HepG2 (cell line): ENCODE measurements at regions not wholly inside any gene's neighbourhood (a gene's known extent, or its start where the extent isn't known, plus 50 kb on each side); places are given as distances from the start of the nearest gene placed in this dataset.

Experiments used
- ATAC-seq: fragments of 200-7000 bp; cut with Tn5 transposase; 3 replicates; pipeline ENCODE4 v1.9.1; 2020; ENCODE audit warnings: mild to moderate bottlenecking, moderate library complexity
- BruUV-seq: library from RNA; stranded (reverse); fragments of 400-500 nt; replicated peaks from 2 replicates; lab custom pipeline; 2021; lab: Mats Ljungman, UMichigan
- CTCF ChIA-PET: fragments of 300-600 bp; formaldehyde crosslinking; extraction: SDS; loops from one replicate; lab custom pipeline; 2021; ENCODE audit warnings: low total read pairs, inconsistent platforms, low intra/inter-chr PET ratio; lab: Yijun Ruan, JAX
- POLR2A ChIA-PET: fragments of 350-600 bp; sonication (Branson Sonifier 250); formaldehyde crosslinking; loops from one replicate; lab custom pipeline; 2020; ENCODE audit warnings: antibody characterized with exemption, inconsistent platforms; lab: Yijun Ruan, JAX
- DNase-seq: peaks from one replicate; pipeline ENCODE4 v3.0.0-alpha.2; 2015; ENCODE audit warnings: low spot score
- FAIRE-seq: peaks from 3 replicates; lab custom pipeline; 2011; peaks lifted over from hg19 to GRCh38; lab: Jason Lieb, UNC
- H2AFZ ChIP-seq: one replicate; pipeline ENCODE4 v1.6.1; 2011; ENCODE audit warnings: low read length, inconsistent platforms
- H3K27ac ChIP-seq: fragments of 300-600 bp; 3 replicates; pipeline ENCODE4 v1.8.0; 2011; ENCODE audit warnings: mixed run types, mild to moderate bottlenecking, mixed read lengths, low read length, inconsistent platforms; ENCODE audit not compliant: insufficient read depth; ENCODE audit errors: extremely low read length
- H3K27me3 ChIP-seq, 2 experiments: fragments of 200-600 bp in 1 of 2; 2 replicates in 1 of 2; 3 replicates in 1 of 2; pipeline versions ENCODE4 v1.6.0 to v1.8.0; 2011; ENCODE audit warnings: low read length in 2 of 2, mild to moderate bottlenecking in 2 of 2, moderate library complexity in 2 of 2, inconsistent platforms in 1 of 2; ENCODE audit not compliant: insufficient read depth in 2 of 2, control insufficient read depth in 1 of 2
- H3K36me3 ChIP-seq, 2 experiments: fragments of 200-600 bp in 1 of 2; replicated peaks in 1 of 2; 2 replicates in 1 of 2; 3 replicates in 1 of 2; pipeline versions ENCODE4 v1.5.1 to v1.8.0; 2011; ENCODE audit warnings: low read length in 2 of 2, inconsistent platforms in 1 of 2; ENCODE audit not compliant: insufficient read depth in 2 of 2, control insufficient read depth in 1 of 2
- H3K4me1 ChIP-seq: 2 replicates; pipeline ENCODE4 v1.5.1; 2012; ENCODE audit warnings: low read length, inconsistent platforms; ENCODE audit not compliant: insufficient read depth
- H3K4me2 ChIP-seq: 2 replicates; pipeline ENCODE4 v1.6.0; 2011; ENCODE audit warnings: low read depth, low read length, inconsistent platforms
- H3K4me3 ChIP-seq, 3 experiments: fragments of 200-600 bp in 1 of 3; sonication (generic), shearing (Covaris generic) in 1 of 3; replicated peaks in 1 of 3; 2 replicates each; pipeline ENCODE4 v1.5.1; 2011 to 2016; ENCODE audit warnings: low read length in 3 of 3, inconsistent platforms in 2 of 3, low read depth in 2 of 3, mild to moderate bottlenecking in 2 of 3, control low read depth in 1 of 3, mixed read lengths in 1 of 3; ENCODE audit not compliant: insufficient read depth in 1 of 3
- H3K79me2 ChIP-seq: one replicate; pipeline ENCODE4 v1.6.1; 2011; ENCODE audit warnings: low read length, inconsistent platforms; ENCODE audit not compliant: insufficient read depth
- H3K9ac ChIP-seq: 2 replicates; pipeline ENCODE4 v1.6.0; 2011; ENCODE audit warnings: mild to moderate bottlenecking, low read depth, low read length, inconsistent platforms; ENCODE audit not compliant: insufficient read depth
- H3K9me3 ChIP-seq: 2 replicates; pipeline ENCODE4 v1.5.1; 2012; ENCODE audit warnings: mild to moderate bottlenecking, low read length
- H4K20me1 ChIP-seq: 2 replicates; pipeline ENCODE4 v1.6.0; 2011; ENCODE audit warnings: inconsistent platforms, mild to moderate bottlenecking, low read length, moderate library complexity; ENCODE audit not compliant: insufficient read depth
- JUND ChIP-seq: sonication (generic); formaldehyde crosslinking; IDR thresholded peaks from 2 replicates; pipeline ENCODE4 v1.8.0; 2022; ENCODE audit warnings: mild to moderate bottlenecking, missing genetic modification reagents
- NFKB2 ChIP-seq: sonication (generic); formaldehyde crosslinking; IDR thresholded peaks from 2 replicates; pipeline ENCODE4 v1.4.0; 2020; ENCODE audit warnings: missing genetic modification reagents, borderline replicate concordance
- WGBS: methylation state at CpG from one replicate; pipeline ENCODE4 v1.1.6; 2017; ENCODE audit warnings: low lambda C conversion rate; 5-methylcytosine and 5-hydroxymethylcytosine counted together
- in situ Hi-C: cut with HindIII; loops from 2 replicates; pipeline ENCODE4 v1.10.0; 2017; ENCODE audit warnings: low pct_unique_long_range_greater_than_20kb; ENCODE audit not compliant: extremely low pct_ligation_motif_present
- intact Hi-C: fragments of 100-400 bp; cut with micrococcal nuclease; formaldehyde crosslinking; loops from one replicate; pipeline ENCODE4 v1.10.0; 2022; ENCODE audit not compliant: unreplicated experiment

DNA sequence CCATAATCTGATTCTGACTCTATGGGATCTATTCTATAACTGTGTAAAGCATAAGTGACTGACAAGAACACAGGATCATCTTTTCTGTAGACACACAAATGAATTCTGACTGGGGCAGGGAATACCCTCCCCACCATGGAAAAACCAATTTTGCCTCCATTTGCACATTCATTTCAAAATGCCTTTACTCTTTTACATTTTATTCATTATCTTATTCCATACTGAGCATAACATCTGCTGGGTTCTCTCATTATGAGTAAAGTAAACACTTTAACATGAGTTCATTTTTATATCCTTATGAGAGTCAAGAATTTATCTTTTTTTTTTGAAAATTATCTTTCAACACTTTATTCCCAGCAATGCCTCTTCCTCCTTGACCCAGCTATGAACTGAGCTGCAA is 163.5 kb downstream of the RNF152 start:
- Histone ChIP-seq H3K27ac (no peak overlapping the region), H3K4me3 (no peak overlapping the region), H3K36me3 (no peaks in the 10 kb centered on the region), H2AFZ (no peak overlapping the region), H3K4me2 (no peak overlapping the region), H3K27me3 (no peaks in the 10 kb centered on the region), H3K79me2 (no peaks in the 10 kb centered on the region), H3K4me1 (no peaks in the 10 kb centered on the region), H4K20me1 (no peaks in the 10 kb centered on the region), H3K9ac (no peak overlapping the region), H3K9me3 (no peaks in the 10 kb centered on the region)
- intact Hi-C loops (no loop called here), in situ Hi-C loops (no loop called here)
- no peak for FAIRE-seq
- no peak for ATAC-seq
- no peak for DNase-seq
- BruUV-seq, result no TSS peak
- CTCF ChIA-PET, result no interaction called here
- no peak for TF ChIP-seq JUND
- POLR2A ChIA-PET, result interaction anchor here (0.7 kb wide), 1 partner anchor 230 kb away, joined by 3 read pairs; no protein-coding TSS in a partner anchor

DNA sequence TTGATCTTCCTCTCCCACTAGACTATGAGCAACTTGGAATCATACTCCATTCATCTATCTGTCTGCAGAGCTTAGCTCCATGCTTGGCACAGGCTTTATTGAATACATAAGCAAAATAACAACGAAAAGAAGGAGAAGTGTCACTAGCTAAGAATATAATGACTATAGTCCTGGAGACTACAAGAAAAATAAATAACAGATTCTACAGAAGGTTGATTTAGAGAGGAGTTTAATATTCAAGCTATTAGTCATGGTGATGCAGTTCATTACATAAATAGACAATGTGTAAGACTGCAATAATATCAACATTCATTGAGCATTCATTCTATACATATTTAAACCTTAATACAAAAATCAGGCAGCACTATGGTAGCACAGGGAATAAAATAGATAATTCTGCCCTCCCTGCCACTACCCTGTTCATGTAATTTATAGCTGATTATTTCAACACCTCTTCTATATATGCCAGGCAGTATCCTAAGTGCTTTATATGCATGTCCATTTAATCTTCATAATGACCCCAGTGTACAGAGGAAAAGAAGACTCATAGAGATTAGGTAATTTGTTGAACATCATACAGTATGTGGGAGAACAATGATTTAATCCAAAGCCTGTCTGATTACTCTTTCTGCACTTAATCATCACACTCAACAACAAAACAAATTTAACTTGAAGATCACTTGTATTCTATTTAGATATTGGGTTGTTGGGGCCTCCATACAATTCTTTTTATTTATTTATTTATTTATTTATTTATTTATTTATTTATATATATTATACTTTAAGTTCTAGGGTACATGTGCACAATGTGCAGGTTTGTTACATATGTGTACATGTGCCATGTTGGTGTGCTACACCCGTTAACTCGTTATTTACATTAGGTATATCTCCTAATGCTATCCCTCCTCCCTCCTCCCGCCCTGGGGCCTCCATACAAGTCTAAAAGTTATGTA is 165.3 kb downstream of the RNF152 start:
- ATAC-seq, result no peak
- no TSS peak for BruUV-seq
- H4K20me1 ChIP-seq, result no peaks in the 10 kb centered on the region
- no peaks in the 10 kb centered on the region for H3K36me3 ChIP-seq
- no peak overlapping the region for H3K9ac ChIP-seq
- H3K9me3 ChIP-seq, result no peaks in the 10 kb centered on the region
- no peak for DNase-seq
- no peak overlapping the region for H3K27ac ChIP-seq
- CTCF ChIA-PET, result no interaction called here
- H3K4me2 ChIP-seq, result no peak overlapping the region
- no peak overlapping the region for H3K4me3 ChIP-seq
- in situ Hi-C loops (no loop called here), intact Hi-C loops (no loop called here)
- H3K79me2 ChIP-seq, result no peaks in the 10 kb centered on the region
- WGBS, result 6% methylated on average over 4 of the region's 4 CpGs
- POLR2A ChIA-PET, result no interaction called here
- FAIRE-seq, result no peak
- H3K27me3 ChIP-seq, result no peaks in the 10 kb centered on the region
- no peak overlapping the region for H2AFZ ChIP-seq
- H3K4me1 ChIP-seq, result no peaks in the 10 kb centered on the region
- TF ChIP-seq NFKB2 (CRISPR knock-in tag), result no peak
- TF ChIP-seq, all 625 proteins: peak for 0
